H1 (cell line): ENCODE measurements at regions not wholly inside any gene's neighbourhood (a gene's known extent, or its start where the extent isn't known, plus 50 kb on each side); places are given as distances from the start of the nearest gene placed in this dataset.

Experiments used
- CTCF ChIA-PET: fragments of 300-600 bp; sonication (Branson Sonifier 250); formaldehyde crosslinking; loops from one replicate; lab custom pipeline; 2021; ENCODE audit not compliant: partially characterized antibody; lab: Charles Lee
- POLR2A ChIA-PET: fragments of 300-600 bp; sonication (Branson Sonifier 250); formaldehyde crosslinking; loops from one replicate; lab custom pipeline; 2021; ENCODE audit warnings: inconsistent platforms; ENCODE audit not compliant: partially characterized antibody; lab: Charles Lee
- DNase-seq, 2 experiments: peaks; one replicate each; pipeline versions ENCODE4 v3.0.0 to v3.0.0-alpha.2; 2010 to 2022; ENCODE audit warnings: low spot score in 2 of 2, low read depth in 1 of 2, mixed read lengths in 1 of 2
- FAIRE-seq: peaks from 2 replicates; lab custom pipeline; 2011; peaks lifted over from hg19 to GRCh38; lab: Jason Lieb, UNC
- H2AFZ ChIP-seq: 2 replicates; pipeline ENCODE4 v1.8.1; 2012; ENCODE audit warnings: low read length, inconsistent platforms
- H2AK5ac ChIP-seq: 2 replicates; pipeline ENCODE4 v1.6.1; 2013; ENCODE audit warnings: low read depth, low read length
- H2BK120ac ChIP-seq: replicated peaks from 2 replicates; pipeline ENCODE3; 2013; ENCODE audit warnings: low read depth, low read length, inconsistent platforms
- H2BK12ac ChIP-seq: 2 replicates; pipeline ENCODE4 v1.6.1; 2013; ENCODE audit warnings: low read depth, low read length
- H2BK15ac ChIP-seq: 2 replicates; pipeline ENCODE4 v1.6.1; 2013; ENCODE audit warnings: low read length
- H2BK20ac ChIP-seq: 2 replicates; pipeline ENCODE4 v1.6.1; 2013; ENCODE audit warnings: low read length
- H2BK5ac ChIP-seq: 2 replicates; pipeline ENCODE4 v1.6.1; 2013; ENCODE audit warnings: low read depth, low read length
- H3K14ac ChIP-seq: 2 replicates; pipeline ENCODE4 v1.6.1; 2013; ENCODE audit warnings: inconsistent platforms; ENCODE audit not compliant: insufficient read length
- H3K18ac ChIP-seq: 2 replicates; pipeline ENCODE4 v1.6.1; 2013; ENCODE audit warnings: low read length; ENCODE audit errors: extremely low read depth
- H3K23ac ChIP-seq: 2 replicates; pipeline ENCODE4 v1.6.1; 2013; ENCODE audit warnings: inconsistent platforms; ENCODE audit not compliant: insufficient read length
- H3K23me2 ChIP-seq: 2 replicates; pipeline ENCODE4 v1.6.1; 2013; ENCODE audit warnings: low read depth, low read length
- H3K27ac ChIP-seq: 2 replicates; pipeline ENCODE4 v1.6.1; 2011; ENCODE audit warnings: low read depth, low read length, inconsistent platforms
- H3K27me3 ChIP-seq, 4 experiments: replicated peaks in 1 of 4; 1 replicate in 1 of 4; 2 replicates in 3 of 4; pipeline versions ENCODE4 v1.6.1 to v1.8.1; 2011 to 2013; ENCODE audit warnings: low read length in 3 of 4, mild to moderate bottlenecking in 3 of 4, inconsistent platforms in 2 of 4, mixed read lengths in 2 of 4, moderate library complexity in 1 of 4; ENCODE audit not compliant: control insufficient read depth in 3 of 4, insufficient read depth in 3 of 4; ENCODE audit errors: extremely low read depth in 1 of 4
- H3K36me3 ChIP-seq, 4 experiments: 2 replicates each; pipeline versions ENCODE4 v1.6.1 to v1.8.1; 2011 to 2013; ENCODE audit warnings: mild to moderate bottlenecking in 4 of 4, low read length in 3 of 4, moderate library complexity in 2 of 4, control low read depth in 1 of 4, inconsistent platforms in 1 of 4; ENCODE audit not compliant: insufficient read depth in 4 of 4, control insufficient read depth in 2 of 4
- H3K4ac ChIP-seq: replicated peaks from 2 replicates; pipeline ENCODE3; 2013; ENCODE audit warnings: low read length, low read depth, mixed read lengths, inconsistent platforms; ENCODE audit not compliant: insufficient read length
- H3K4me1 ChIP-seq, 4 experiments: replicated peaks in 1 of 4; 1 replicate in 1 of 4; 2 replicates in 3 of 4; pipeline versions ENCODE4 v1.6.1 to v1.8.1; 2011 to 2013; ENCODE audit warnings: low read length in 3 of 4, inconsistent platforms in 2 of 4, mixed read lengths in 1 of 4; ENCODE audit not compliant: insufficient read depth in 4 of 4, control insufficient read depth in 3 of 4
- H3K4me2 ChIP-seq, 2 experiments: 2 replicates each; pipeline versions ENCODE4 v1.6.1 to v1.8.1; 2011 to 2013; ENCODE audit warnings: low read depth in 2 of 2, low read length in 2 of 2, control low read depth in 1 of 2, inconsistent platforms in 1 of 2, mild to moderate bottlenecking in 1 of 2; ENCODE audit not compliant: insufficient read depth in 1 of 2
- H3K4me3 ChIP-seq, 4 experiments: fragments of 200-600, 300-600 bp in 1 of 4; sonication (generic), shearing (Covaris generic), sonication (Bioruptor Twin) in 1 of 4; 2 replicates each; pipeline versions ENCODE4 v1.5.1 to v1.8.1; 2011 to 2016; ENCODE audit warnings: low read length in 4 of 4, low read depth in 3 of 4, control low read depth in 2 of 4, inconsistent platforms in 2 of 4, mild to moderate bottlenecking in 2 of 4, mixed read lengths in 1 of 4, moderate library complexity in 1 of 4; ENCODE audit not compliant: insufficient read depth in 2 of 4; ENCODE audit errors: extremely low read depth in 1 of 4
- H3K56ac ChIP-seq: replicated peaks from 2 replicates; pipeline ENCODE3; 2013; ENCODE audit warnings: low read depth, mild to moderate bottlenecking, mixed read lengths, low read length, inconsistent platforms; ENCODE audit not compliant: insufficient read length
- H3K79me1 ChIP-seq: 2 replicates; pipeline ENCODE4 v1.6.1; 2013; ENCODE audit warnings: low read depth, low read length, control low read depth
- H3K79me2 ChIP-seq, 2 experiments: 2 replicates each; pipeline versions ENCODE4 v1.6.1 to v1.8.1; 2012 to 2013; ENCODE audit warnings: low read length in 2 of 2, mild to moderate bottlenecking in 2 of 2, inconsistent platforms in 1 of 2; ENCODE audit not compliant: insufficient read depth in 2 of 2, control insufficient read depth in 1 of 2
- H3K9ac ChIP-seq, 4 experiments: replicated peaks in 1 of 4; 1 replicate in 1 of 4; 2 replicates in 3 of 4; pipeline versions ENCODE4 v1.6.1 to v1.8.1; 2011 to 2013; ENCODE audit warnings: low read depth in 3 of 4, low read length in 3 of 4, control low read depth in 2 of 4, mild to moderate bottlenecking in 2 of 4, moderate library complexity in 2 of 4, inconsistent platforms in 1 of 4; ENCODE audit errors: extremely low read depth in 1 of 4
- H3K9me3 ChIP-seq, 2 experiments: 2 replicates each; pipeline versions ENCODE4 v1.6.1 to v1.8.1; 2012 to 2013; ENCODE audit warnings: mild to moderate bottlenecking in 2 of 2, moderate library complexity in 2 of 2, control low read depth in 1 of 2, inconsistent platforms in 1 of 2, low read depth in 1 of 2, low read length in 1 of 2, mixed read lengths in 1 of 2; ENCODE audit not compliant: insufficient read depth in 2 of 2
- H4K20me1 ChIP-seq, 2 experiments: replicated peaks in 1 of 2; 2 replicates each; pipeline versions ENCODE3 to v1.8.1; 2011 to 2013; ENCODE audit warnings: inconsistent platforms in 2 of 2, low read length in 2 of 2, mild to moderate bottlenecking in 1 of 2; ENCODE audit not compliant: insufficient read depth in 2 of 2, control insufficient read depth in 1 of 2
- H4K5ac ChIP-seq: 2 replicates; pipeline ENCODE4 v1.6.1; 2013; ENCODE audit warnings: low read length, low read depth, mixed read lengths, inconsistent platforms; ENCODE audit not compliant: insufficient read length
- H4K8ac ChIP-seq: 2 replicates; pipeline ENCODE4 v1.8.0; 2013; ENCODE audit warnings: mild to moderate bottlenecking, moderate library complexity, low read length, inconsistent platforms; ENCODE audit not compliant: insufficient read depth; ENCODE audit errors: extremely low read depth
- H4K91ac ChIP-seq: replicated peaks from 2 replicates; pipeline ENCODE3; 2013; ENCODE audit warnings: low read length, mixed read lengths, inconsistent platforms; ENCODE audit not compliant: insufficient read length
- GTF2F1 ChIP-seq: IDR thresholded peaks from 2 replicates; pipeline ENCODE4 v1.6.1; 2012; ENCODE audit warnings: low read depth, low read length, improper control_type of control experiment, borderline replicate concordance
- SP1 ChIP-seq: IDR thresholded peaks from 2 replicates; pipeline ENCODE4 v1.6.1; 2011; ENCODE audit warnings: low read depth, low read length
- SUZ12 ChIP-seq: fragments of 200-600 bp; sonication (generic); IDR thresholded peaks from 2 replicates; pipeline ENCODE4 v1.6.1; 2012; ENCODE audit warnings: mild to moderate bottlenecking, inconsistent platforms, low read length, moderate library complexity, mixed read lengths
- TBP ChIP-seq: IDR thresholded peaks from 2 replicates; pipeline ENCODE4 v1.6.1; 2011; ENCODE audit warnings: low read depth, low read length, improper control_type of control experiment

DNA sequence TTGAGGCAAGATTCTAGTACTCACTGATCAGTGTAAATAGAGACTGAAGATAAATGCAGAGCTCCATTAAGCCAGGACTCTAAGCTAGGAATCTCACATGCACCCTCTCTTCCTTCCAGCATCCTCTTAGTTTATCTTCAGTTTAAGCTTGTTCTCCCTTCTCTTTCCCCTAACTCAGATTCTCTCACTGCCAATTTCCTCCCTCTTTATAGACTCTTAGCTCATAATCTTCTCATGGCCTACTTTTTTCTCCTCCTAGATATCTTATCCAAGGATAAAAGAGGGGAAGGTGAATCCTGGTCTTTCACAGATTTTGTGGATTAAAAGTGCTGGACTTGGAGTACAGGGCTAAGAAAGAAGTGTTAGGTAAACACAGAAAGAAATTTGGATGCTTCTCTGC, 108.9 kb upstream of the TENM3 start:
- no peaks in the 10 kb centered on the region for H3K27me3 ChIP-seq
- no peak overlapping the region for H2BK12ac ChIP-seq
- H2BK20ac ChIP-seq, result no peak overlapping the region
- H2BK120ac ChIP-seq, result no peak overlapping the region
- ChIA-PET CTCF (no interaction called here), POLR2A (no interaction called here)
- H2AK5ac ChIP-seq, result no peak overlapping the region
- no peaks in the 10 kb centered on the region for H3K23me2 ChIP-seq
- H3K23ac ChIP-seq, result no peak overlapping the region
- H2BK5ac ChIP-seq, result no peak overlapping the region
- H3K79me2 ChIP-seq, result no peaks in the 10 kb centered on the region
- no peak overlapping the region for H2BK15ac ChIP-seq
- no peaks in the 10 kb centered on the region for H3K79me1 ChIP-seq
- no peak overlapping the region for H3K56ac ChIP-seq
- peaks cover 2 to 10% (median 4%) of the 10 kb centered on the region in 4 experiments; a peak in 5 of 7 replicates for H3K4me1 ChIP-seq
- H3K18ac ChIP-seq, result no peak overlapping the region
- H4K20me1 ChIP-seq, result no peaks in the 10 kb centered on the region
- TF ChIP-seq GTF2F1, result no peak
- no peak for TF ChIP-seq SP1
- TF ChIP-seq SUZ12, result no peak
- no peak for TF ChIP-seq TBP
- H3K4me3 ChIP-seq, result no peak overlapping the region
- DNase-seq, result no peak
- no peak overlapping the region for H4K8ac ChIP-seq
- H3K4me2 ChIP-seq, result no peak overlapping the region
- no peak overlapping the region for H4K5ac ChIP-seq
- H3K9ac ChIP-seq, result no peak overlapping the region
- no peak for FAIRE-seq
- H2AFZ ChIP-seq, result no peak overlapping the region
- no peak overlapping the region for H3K14ac ChIP-seq
- no peak overlapping the region for H4K91ac ChIP-seq
- no peaks in the 10 kb centered on the region for H3K36me3 ChIP-seq
- H3K9me3 ChIP-seq, result no peaks in the 10 kb centered on the region
- H3K27ac ChIP-seq, result no peak overlapping the region
- H3K4ac ChIP-seq, result no peak overlapping the region
